Activated T-helper 1 cell treated with anti-CD3 and anti-CD28 coated beads, Interleukin-12 subunit alpha, Interleukin-12 subunit beta, Interleukin-2, Interleukin-4 antibody, amounts not matched to agents 30 ng/mL and 10 ng/mL and 1 ng/mL, durations not matched to agents 14 hours and 24 hours and 36 hours (primary cell): ENCODE measurements at regions not wholly inside any gene's neighbourhood (a gene's known extent, or its start where the extent isn't known, plus 50 kb on each side); places are given as distances from the start of the nearest gene placed in this dataset.
"Not testable (repeated sequence)": the region's sequence is repeated elsewhere in the genome, so short reads cannot be mapped to it uniquely, and the experiment has no call there.

ENCODE experiments used
- DNase-seq: peaks from one replicate; pipeline ENCODE4 v3.0.0; 2021; ENCODE audit warnings: low spot score
- H3K27ac Mint-ChIP-seq: one replicate; pipeline ENCODE4 v1.8.0; 2021; ENCODE audit warnings: mild to moderate bottlenecking, mixed read lengths
- H3K27me3 Mint-ChIP-seq: one replicate; pipeline ENCODE4 v1.8.0; 2022; ENCODE audit warnings: mild to moderate bottlenecking, moderate library complexity, mixed read lengths; ENCODE audit not compliant: insufficient read depth
- H3K36me3 Mint-ChIP-seq: one replicate; pipeline ENCODE4 v1.8.0; 2021; ENCODE audit warnings: low read depth, mixed read lengths
- H3K4me1 Mint-ChIP-seq: one replicate; pipeline ENCODE4 v1.8.0; 2021; ENCODE audit warnings: low read depth, mixed read lengths
- H3K4me3 Mint-ChIP-seq: one replicate; pipeline ENCODE4 v1.8.0; 2021; ENCODE audit warnings: mild to moderate bottlenecking, moderate library complexity, mixed read lengths
- H3K9me3 Mint-ChIP-seq: one replicate; pipeline ENCODE4 v1.8.0; 2021; ENCODE audit warnings: mixed read lengths
- intact Hi-C: fragments of 100-400 bp; cut with micrococcal nuclease; formaldehyde crosslinking; loops from one replicate; pipeline ENCODE4 v1.15.1; 2024

GRCh38 chr16:21521048-21521389 lies 78.4 kb upstream of the METTL9 start:
- H3K27me3 Mint-ChIP-seq, intact Hi-C loops, H3K27ac Mint-ChIP-seq, H3K9me3 Mint-ChIP-seq, H3K4me3 Mint-ChIP-seq, DNase-seq: not testable (repeated sequence)
- H3K4me1 Mint-ChIP-seq = peaks cover 10% of the 10 kb centered on the region
- peaks cover 12% of the 10 kb centered on the region for H3K36me3 Mint-ChIP-seq

- H3K9me3 Mint-ChIP-seq, intact Hi-C loops, H3K27me3 Mint-ChIP-seq, DNase-seq: not testable (repeated sequence)
- Mint-ChIP-seq H3K36me3 (peaks cover 10% of the 10 kb centered on the region), H3K4me1 (peaks cover 11% of the 10 kb centered on the region), H3K4me3 (peak overlapping the region; percentile 21), H3K27ac (peak overlapping the region; percentile 64)
Measured at GRCh38 chr16:21521390-21522143, 77.8 kb upstream of the METTL9 start.

- H3K27me3 Mint-ChIP-seq, H3K4me3 Mint-ChIP-seq, H3K36me3 Mint-ChIP-seq, intact Hi-C loops, H3K9me3 Mint-ChIP-seq, H3K27ac Mint-ChIP-seq, DNase-seq: not testable (repeated sequence)
- peaks cover 13% of the 10 kb centered on the region for H3K4me1 Mint-ChIP-seq
Measured at GRCh38 chr16:21522846-21523245, 76.5 kb upstream of the METTL9 start.

GRCh38 chr16:21523411-21524067 lies 75.8 kb upstream of the METTL9 start:
- intact Hi-C loops = no loop called here
- DNase-seq = no peak

GRCh38 chr16:21524068-21524751 lies 75.2 kb upstream of the METTL9 start:
- H3K4me3 Mint-ChIP-seq = no peak overlapping the region
- DNase-seq = no peak
- H3K9me3 Mint-ChIP-seq = no peaks in the 10 kb centered on the region
- H3K27ac Mint-ChIP-seq = no peak overlapping the region
- intact Hi-C loops = no loop called here
- H3K27me3 Mint-ChIP-seq = peaks cover 5% of the 10 kb centered on the region
- peaks cover 5% of the 10 kb centered on the region for H3K4me1 Mint-ChIP-seq
- H3K36me3 Mint-ChIP-seq = peaks cover under 1% of the 10 kb centered on the region

More at GRCh38 chr16:21523411-21524067, 75.8 kb upstream of the METTL9 start:
- peaks cover 5% of the 10 kb centered on the region for H3K27me3 Mint-ChIP-seq
- H3K4me1 Mint-ChIP-seq = peaks cover 6% of the 10 kb centered on the region
- no peak overlapping the region for H3K27ac Mint-ChIP-seq
- no peak overlapping the region for H3K4me3 Mint-ChIP-seq
- H3K36me3 Mint-ChIP-seq = peaks cover 3% of the 10 kb centered on the region
- H3K9me3 Mint-ChIP-seq = no peaks in the 10 kb centered on the region

- H3K27ac Mint-ChIP-seq, DNase-seq, H3K9me3 Mint-ChIP-seq, H3K4me3 Mint-ChIP-seq, H3K4me1 Mint-ChIP-seq, H3K27me3 Mint-ChIP-seq, H3K36me3 Mint-ChIP-seq, intact Hi-C loops: not testable (repeated sequence)
Measured at GRCh38 chr16:21524752-21525028, 74.7 kb upstream of the METTL9 start.

- intact Hi-C loops = not testable (repeated sequence)
Measured at GRCh38 chr16:21525029-21525895, 74.1 kb upstream of the METTL9 start.

GRCh38 chr16:21525956-21526922 lies 73.1 kb upstream of the METTL9 start:
- H3K27me3 Mint-ChIP-seq, H3K4me1 Mint-ChIP-seq, H3K4me3 Mint-ChIP-seq, H3K27ac Mint-ChIP-seq, H3K9me3 Mint-ChIP-seq, H3K36me3 Mint-ChIP-seq, intact Hi-C loops, DNase-seq: not testable (repeated sequence)

More at GRCh38 chr16:21525029-21525895, 74.1 kb upstream of the METTL9 start:
- not testable (repeated sequence) for H3K27ac Mint-ChIP-seq, H3K9me3 Mint-ChIP-seq, DNase-seq, H3K27me3 Mint-ChIP-seq, H3K4me1 Mint-ChIP-seq, H3K4me3 Mint-ChIP-seq, H3K36me3 Mint-ChIP-seq

GRCh38 chr16:21526923-21527807 lies 72.2 kb upstream of the METTL9 start:
- H3K4me3 Mint-ChIP-seq = no peak overlapping the region
- intact Hi-C loops = no loop called here
- no peaks in the 10 kb centered on the region for H3K9me3 Mint-ChIP-seq
- no peaks in the 10 kb centered on the region for H3K36me3 Mint-ChIP-seq
- no peak for DNase-seq
- no peak overlapping the region for H3K27ac Mint-ChIP-seq
- H3K4me1 Mint-ChIP-seq = peaks cover 5% of the 10 kb centered on the region
- H3K27me3 Mint-ChIP-seq = peaks cover 9% of the 10 kb centered on the region

GRCh38 chr16:21529060-21529658 lies 70.2 kb upstream of the METTL9 start:
- H3K36me3 Mint-ChIP-seq, intact Hi-C loops, H3K9me3 Mint-ChIP-seq, H3K27me3 Mint-ChIP-seq, H3K4me3 Mint-ChIP-seq, DNase-seq, H3K27ac Mint-ChIP-seq, H3K4me1 Mint-ChIP-seq: not testable (repeated sequence)

GRCh38 chr16:21530729-21531383 lies 68.5 kb upstream of the METTL9 start:
- H3K36me3 Mint-ChIP-seq, H3K4me3 Mint-ChIP-seq, H3K9me3 Mint-ChIP-seq, intact Hi-C loops, DNase-seq, H3K27ac Mint-ChIP-seq, H3K27me3 Mint-ChIP-seq, H3K4me1 Mint-ChIP-seq: not testable (repeated sequence)
